Superior temporal gyrus (tissue), 1 donor: ENCODE measurements at regions not wholly inside any gene's neighbourhood (a gene's known extent, or its start where the extent isn't known, plus 50 kb on each side); places are given as distances from the start of the nearest gene placed in this dataset.
A peak's percentile ranks its signal among the peaks of the same experiment; 100 is the strongest.
"Not testable (repeated sequence)": the region's sequence is repeated elsewhere in the genome, so short reads cannot be mapped to it uniquely, and the experiment has no call there.

Source experiments
- DNase-seq: peaks from one replicate; pipeline ENCODE4 v3.0.0-alpha.2; 2016; ENCODE audit errors: extremely low spot score

GRCh38 chr16:60558936-60559335 is 1477.3 kb downstream of the CDH8 start:
- DNase-seq = no peak

GRCh38 chr16:60553090-60553757 is 1483.0 kb downstream of the CDH8 start:
- DNase-seq = no peak

- DNase-seq = no peak
Observed at GRCh38 chr16:60541535-60541934, 1494.7 kb downstream of the CDH8 start.

DNA sequence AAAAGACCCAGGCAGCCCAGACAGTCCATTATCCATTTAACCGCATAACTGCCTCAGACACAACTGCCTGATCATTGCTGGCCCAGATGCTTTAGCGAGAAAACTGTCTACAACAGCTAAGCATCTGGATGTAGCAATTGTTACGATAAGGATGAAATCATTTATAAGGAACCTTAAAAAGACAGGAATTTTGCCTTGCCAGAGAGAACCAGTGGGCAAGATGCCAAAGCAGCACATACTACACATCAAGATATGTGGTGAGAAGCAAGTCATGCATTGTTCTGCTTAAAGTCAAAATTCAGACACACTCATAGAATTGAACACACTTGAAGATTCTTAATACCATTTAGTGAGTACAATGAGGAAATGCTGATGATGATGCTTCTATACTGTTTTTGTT is 1525.3 kb downstream of the CDH8 start:
- no peak for DNase-seq

DNA sequence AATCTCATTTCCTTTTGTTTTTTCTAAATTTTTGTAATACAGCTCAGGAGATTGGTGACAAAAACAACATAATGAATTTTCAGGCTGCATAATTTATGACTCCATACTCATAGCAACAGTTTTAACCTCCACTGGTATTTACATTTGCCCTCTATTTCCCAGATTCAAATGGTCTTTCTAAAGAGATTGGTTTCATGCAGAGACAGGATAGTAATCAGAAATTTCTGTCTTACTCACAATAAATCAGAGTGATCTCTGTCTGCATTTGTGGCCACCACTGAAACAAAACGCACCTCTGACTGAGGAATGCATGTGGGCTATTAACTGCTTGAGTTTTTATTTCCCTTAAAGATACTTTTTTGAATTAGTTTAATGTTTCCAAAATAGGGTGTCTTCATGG is 1526.0 kb downstream of the CDH8 start:
- no peak for DNase-seq

GRCh38 chr16:60491273-60491672 is 1545.0 kb downstream of the CDH8 start:
- no peak for DNase-seq

DNA sequence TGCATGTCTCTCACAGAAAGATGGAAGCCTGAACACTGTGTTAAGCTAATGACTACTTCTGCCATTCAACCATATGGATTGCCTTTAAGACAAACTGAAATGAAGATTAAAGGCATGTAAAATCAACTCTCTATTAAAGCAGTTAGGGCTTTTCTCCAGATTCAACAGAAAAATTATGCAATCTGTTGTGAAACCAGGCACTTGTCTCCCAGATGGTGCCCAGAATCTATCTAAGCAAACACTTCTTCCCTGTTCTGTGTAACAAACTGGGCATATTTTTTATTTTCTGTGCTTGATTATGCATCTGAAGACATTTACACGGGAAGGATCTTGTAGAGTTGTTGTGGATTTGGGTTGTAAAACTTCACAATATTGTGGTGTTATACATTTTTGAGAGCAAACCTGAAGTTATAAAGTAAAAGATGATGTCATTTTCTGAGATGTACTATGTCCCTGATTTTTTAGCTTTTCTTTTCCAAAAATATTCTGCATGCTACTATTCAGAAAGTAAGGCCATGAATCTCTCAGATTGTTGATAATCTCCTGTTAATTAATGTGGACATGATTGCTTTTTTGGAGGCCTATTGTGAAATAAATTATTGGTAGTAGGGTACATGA is 1550.3 kb downstream of the CDH8 start:
- peak; percentile 54 for DNase-seq

GRCh38 chr16:60484901-60485300 is 1551.3 kb downstream of the CDH8 start:
- DNase-seq = no peak

GRCh38 chr16:60481591-60481990 is 1554.6 kb downstream of the CDH8 start:
- DNase-seq = no peak

GRCh38 chr16:60478810-60479209 is 1557.4 kb downstream of the CDH8 start:
- no peak for DNase-seq

DNA sequence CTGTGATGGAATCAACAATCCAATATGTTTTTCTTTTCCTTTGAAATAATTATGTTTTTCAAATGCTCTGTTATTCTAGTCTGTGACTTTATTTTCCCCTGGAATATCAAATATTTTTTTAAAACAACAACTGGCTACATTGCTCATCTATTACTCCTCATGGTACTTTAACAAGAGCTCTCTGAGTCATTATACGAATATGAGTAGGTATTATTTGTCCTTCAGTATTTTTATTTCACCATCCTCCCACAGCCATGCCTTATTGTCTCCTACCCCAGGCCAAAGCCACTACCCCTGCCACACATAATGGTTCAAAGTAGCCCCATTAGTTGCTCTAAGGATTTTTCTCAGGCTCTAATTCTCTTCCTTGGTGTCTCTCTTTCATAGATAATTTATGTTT is 1572.3 kb downstream of the CDH8 start:
- DNase-seq = no peak

DNA sequence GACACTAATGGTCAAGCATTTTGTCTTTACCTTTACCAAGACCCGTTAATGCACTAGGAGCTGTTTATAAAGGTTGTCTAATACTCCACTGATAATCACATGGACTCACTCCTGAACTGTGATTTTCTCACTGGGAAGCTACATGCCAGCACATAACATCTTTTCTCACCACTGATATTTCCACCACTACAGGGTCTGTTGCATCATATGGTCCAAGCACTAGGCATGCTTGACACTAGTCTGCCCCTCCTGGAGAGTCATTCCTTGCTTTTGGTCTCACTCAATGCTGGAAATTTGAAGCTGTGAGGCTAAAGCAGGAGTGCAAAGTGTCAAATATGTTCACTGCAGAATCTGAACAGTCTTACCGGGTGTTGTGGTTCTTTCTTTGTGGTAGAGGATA is 1576.8 kb downstream of the CDH8 start:
- DNase-seq = no peak

DNA sequence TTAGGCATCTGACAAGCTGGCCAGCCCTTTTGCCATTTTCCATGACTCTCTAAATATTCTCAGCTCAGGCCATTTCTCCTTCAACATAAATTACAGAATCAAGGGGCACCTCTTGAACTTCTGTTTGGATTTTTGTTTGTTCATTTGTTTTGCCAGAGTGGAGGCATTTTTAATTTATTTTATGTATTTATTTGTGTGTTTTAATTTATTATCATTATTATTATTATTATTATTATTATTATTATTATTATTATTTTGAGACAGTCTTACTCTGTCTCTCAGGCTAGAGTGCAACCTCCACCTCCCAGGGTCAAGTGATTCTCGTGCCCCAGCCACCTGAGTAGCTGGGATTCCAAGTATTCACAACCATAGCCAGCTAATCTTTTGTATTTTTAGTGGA is 1578.0 kb downstream of the CDH8 start:
- DNase-seq = no peak

GRCh38 chr16:60452646-60453045 is 1583.6 kb downstream of the CDH8 start:
- DNase-seq = no peak

- no peak for DNase-seq
Observed at GRCh38 chr16:60438894-60439293, 1597.3 kb downstream of the CDH8 start.

GRCh38 chr16:60432472-60432871 is 1603.8 kb downstream of the CDH8 start:
- no peak for DNase-seq

DNA sequence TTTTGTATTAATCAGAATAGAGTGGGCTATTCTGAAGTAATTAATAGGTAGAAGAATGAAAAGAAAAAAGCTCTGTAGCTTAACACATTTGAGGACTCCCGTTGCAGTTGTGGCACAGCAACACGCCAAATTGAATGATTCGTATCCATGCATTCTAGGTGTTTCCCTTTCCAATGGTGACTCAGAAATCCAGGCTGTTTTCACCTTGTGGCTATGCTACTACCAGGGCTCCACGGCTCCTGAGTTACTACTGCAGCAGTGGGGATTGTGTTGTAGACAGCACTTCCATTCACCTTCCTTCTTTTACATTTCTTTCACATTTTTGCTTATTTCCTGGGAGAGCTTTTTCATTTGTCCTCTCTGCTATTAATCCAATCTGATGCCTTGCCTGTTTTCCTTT is 1616.4 kb downstream of the CDH8 start:
- DNase-seq = no peak

DNA sequence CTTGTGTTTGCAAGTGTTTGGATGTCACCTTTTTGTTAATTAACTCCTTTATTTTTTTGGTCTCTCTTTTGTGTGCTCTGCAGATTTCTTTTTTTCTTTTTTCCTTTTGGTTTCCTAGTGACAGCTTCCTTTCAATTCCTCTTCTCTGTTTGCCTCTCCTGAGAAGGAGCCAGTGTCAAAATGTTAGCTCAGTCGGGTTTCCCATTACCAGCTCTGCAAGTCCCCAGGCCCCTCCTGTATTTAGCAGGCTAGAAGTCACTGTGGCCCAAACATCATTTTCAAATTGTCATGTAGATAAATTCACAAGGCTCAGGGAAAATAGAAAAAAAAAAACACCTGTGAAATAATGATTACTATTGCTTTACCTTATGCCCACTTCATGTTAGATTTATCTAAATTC is 1621.6 kb downstream of the CDH8 start:
- no peak for DNase-seq

GRCh38 chr16:60413969-60414368 is 1622.3 kb downstream of the CDH8 start:
- DNase-seq = no peak

- DNase-seq = no peak
Observed at GRCh38 chr16:60407606-60408005, 1628.6 kb downstream of the CDH8 start.

DNA sequence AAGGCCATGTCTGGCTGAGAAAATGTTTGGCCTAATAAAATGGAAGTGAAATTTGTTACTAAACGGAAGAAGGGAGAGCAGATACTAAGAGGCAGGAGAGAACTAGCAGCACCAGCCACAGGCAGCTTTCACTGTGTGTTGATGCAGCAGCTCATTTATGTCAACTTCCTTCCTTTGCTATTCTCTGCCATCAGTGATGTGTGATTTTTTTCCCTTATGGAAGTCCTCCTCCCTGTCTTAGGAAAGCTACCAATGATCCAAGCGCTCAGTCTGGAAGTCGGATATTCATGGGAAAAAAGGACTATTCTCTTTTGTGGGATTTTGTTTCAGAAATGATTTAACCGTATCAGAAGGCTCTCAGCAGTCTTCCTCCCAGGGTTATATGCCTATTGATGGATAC is 1629.2 kb downstream of the CDH8 start:
- no peak for DNase-seq

- DNase-seq = no peak
Observed at GRCh38 chr16:60405286-60405685, 1631.0 kb downstream of the CDH8 start.

- DNase-seq = no peak
Observed at GRCh38 chr16:60404401-60404800, 1631.8 kb downstream of the CDH8 start.

DNA sequence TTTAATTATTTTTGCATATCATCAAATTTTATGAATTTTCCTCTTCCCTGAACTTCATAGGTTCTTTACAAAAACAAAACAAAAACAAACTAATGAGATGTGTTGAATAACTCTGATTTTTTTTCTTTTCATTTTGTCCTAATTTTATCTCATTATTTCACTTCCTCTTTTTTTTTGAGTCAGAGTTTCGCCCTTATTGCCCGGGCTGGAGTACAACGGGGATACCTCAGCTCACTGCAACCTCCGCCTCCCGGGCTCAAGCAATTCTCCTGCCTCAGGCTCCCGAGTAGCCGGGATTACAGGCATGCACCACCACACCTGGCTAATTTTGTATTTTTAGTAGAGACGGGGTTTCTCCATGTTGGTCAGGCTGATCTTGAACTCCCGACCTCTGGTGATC is 1633.3 kb downstream of the CDH8 start:
- not testable (repeated sequence) for DNase-seq
